GM18499 (cell line): ENCODE measurements at regions not wholly inside any gene's neighbourhood (a gene's known extent, or its start where the extent isn't known, plus 50 kb on each side); places are given as distances from the start of the nearest gene placed in this dataset.

ENCODE experiments used
- ATAC-seq: cut with Tn5 transposase; IDR thresholded peaks from one replicate; pipeline ENCODE4 v1.9.1; 2021; ENCODE audit warnings: moderate number of reproducible peaks; ENCODE audit not compliant: insufficient read depth, unreplicated experiment

DNA sequence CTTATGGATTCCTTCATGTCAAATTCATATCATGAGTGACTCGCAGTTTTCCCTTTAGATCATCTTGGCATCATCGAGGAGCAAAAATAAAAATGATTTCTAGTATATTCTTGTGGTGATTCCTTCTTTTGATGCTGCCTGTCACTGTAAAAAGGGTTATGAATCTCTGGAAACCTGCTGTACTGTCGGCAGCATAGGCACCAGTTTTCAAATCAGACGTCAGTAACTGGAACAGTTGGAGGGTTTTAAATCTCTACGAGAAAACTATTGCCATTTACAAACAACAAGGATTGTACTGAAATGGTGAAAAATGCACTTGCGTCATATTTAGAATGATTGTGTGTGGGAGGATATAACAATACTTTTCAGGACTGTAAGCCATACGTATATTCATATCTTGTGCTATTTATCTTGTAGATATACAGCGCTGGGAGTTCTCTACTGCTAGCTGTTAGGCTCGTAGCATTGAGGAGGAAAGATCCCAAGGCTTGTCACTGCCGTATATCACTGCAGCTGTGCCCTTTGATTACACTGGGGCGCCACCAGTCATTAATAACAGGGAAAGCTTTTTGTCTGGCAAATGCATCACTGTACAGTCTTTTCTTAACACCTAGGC, 320.7 kb downstream of the MTX2 start:
- ATAC-seq, result no peak

- ATAC-seq, result no peak
Observed at GRCh38 chr2:176592216-176592615, 323.0 kb downstream of the MTX2 start.

DNA sequence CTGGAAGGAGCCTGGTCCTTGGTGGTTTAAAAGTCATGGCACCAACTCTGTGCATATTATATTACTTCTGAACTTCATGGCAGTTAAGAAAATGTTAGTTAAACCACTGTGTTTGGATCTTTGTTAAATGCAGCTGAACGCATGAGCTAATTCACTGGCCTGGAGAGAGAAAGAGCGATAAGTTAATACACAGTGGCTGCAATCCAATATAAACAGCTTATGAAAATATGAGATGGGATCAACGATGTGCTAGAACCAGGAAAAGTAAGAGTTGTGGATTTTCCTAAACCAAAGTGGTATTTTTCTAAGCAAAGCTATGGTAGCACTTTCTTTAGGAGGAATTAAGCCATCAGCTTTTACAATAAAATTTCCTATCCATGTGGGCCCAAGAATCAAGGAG, 326.7 kb downstream of the MTX2 start:
- no peak for ATAC-seq

DNA sequence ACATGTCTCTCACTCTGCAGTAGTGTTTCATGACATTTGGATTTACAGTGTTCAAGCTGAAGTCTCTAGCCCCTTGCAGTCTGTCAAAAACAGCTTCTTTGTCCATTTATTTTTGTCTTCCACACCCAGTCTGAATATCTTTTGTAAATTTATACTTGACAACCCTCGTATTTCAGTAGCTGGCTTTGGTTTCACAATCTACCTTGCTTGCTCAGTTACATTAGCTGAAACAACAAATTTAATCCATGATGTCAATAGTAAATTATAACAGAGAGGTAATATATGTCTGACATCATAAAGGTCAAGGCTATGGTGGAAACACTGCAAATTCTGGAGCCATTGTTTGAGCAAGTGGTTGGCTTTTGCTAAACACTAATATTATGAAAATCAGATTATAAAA, 328.7 kb downstream of the MTX2 start:
- ATAC-seq, result no peak

GRCh38 chr2:176598351-176598750, 329.1 kb downstream of the MTX2 start:
- ATAC-seq, result no peak

- ATAC-seq, result no peak
Observed at GRCh38 chr2:176599796-176600485, 330.7 kb downstream of the MTX2 start.

DNA sequence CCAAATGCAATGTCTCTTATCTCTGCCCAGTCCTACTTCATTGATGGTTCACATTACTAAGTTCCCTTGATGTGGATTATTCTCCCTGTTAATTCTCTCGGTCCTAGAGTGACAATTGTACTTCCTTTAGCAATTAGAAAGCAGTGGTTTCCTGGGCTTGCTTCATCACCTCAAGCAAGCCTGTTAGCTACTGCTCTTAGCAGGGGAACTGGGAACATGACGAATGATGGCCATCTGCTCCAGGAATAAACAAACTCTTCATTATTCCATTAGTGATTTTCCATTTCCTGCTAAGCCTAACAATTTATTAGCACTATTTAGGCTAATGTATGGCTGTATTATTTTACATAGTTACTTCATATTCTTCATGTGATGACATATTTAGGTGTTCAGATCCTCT, 331.8 kb downstream of the MTX2 start:
- no peak for ATAC-seq

GRCh38 chr2:176612036-176612435, 342.8 kb downstream of the MTX2 start:
- ATAC-seq, result no peak

GRCh38 chr2:176612736-176613135, 343.5 kb downstream of the MTX2 start:
- no peak for ATAC-seq

GRCh38 chr2:176613323-176613987, 344.2 kb downstream of the MTX2 start:
- no peak for ATAC-seq

GRCh38 chr2:176614049-176614448, 344.8 kb downstream of the MTX2 start:
- no peak for ATAC-seq

DNA sequence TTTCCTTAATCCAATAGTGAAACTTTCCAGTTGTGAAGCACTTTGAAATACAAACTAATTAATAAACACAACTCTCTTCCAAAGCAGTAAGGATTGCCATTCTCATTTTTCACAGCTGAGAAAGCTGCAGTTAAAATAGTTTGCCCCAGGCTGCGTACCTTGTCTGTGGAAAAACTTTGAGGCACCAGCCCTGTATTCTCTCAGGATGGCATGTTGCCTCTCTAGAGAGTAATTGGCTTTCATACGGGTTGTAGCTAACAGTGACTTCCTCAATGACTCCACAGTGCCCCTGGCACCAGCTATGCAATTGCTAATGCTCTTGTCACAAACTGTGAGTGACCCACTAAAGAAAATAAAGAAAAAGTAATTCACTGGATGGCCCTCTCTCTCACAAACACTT, 345.7 kb downstream of the MTX2 start:
- no peak for ATAC-seq

DNA sequence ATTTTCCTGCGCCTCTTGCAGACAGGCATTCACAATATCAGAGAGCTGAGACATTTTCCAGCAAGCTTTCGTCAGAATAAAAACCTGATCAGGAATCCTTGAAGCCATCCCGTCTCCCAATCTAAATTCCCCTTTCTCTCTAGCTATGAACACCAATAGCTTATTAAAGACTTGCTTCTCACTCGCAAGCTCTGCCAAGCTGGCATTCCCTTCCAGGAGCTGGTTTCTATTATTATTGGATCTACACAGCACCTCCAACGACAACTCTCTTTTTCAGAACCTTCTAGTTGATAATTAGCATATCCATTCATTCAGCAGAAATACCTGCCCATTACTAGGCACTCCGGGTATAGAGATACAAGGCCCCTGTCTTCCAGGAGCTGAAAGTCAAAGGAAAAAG, 350.3 kb downstream of the MTX2 start:
- no peak for ATAC-seq

GRCh38 chr2:176621350-176621749, 352.1 kb downstream of the MTX2 start:
- ATAC-seq, result no peak

DNA sequence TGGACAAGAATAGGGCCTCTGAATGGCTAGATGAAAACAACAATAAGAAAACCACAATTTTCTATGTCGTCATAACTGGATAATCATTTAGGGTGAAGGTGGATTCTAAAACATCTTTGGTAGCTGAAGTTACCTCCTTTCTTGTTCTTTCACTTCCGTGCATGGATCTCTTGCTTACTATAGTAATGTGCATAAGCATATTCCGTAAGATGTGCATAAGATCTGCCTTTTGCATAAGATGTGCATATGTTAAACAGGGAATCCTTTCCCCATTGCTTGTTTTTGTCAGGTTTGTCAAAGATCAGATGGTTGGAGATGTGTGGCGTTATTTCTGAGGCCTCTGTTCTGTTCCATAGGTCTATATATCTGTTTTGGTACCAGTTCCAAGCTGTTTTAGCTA, 353.6 kb downstream of the MTX2 start:
- no peak for ATAC-seq

GRCh38 chr2:176626796-176627195, 357.6 kb downstream of the MTX2 start:
- no peak for ATAC-seq

GRCh38 chr2:176628438-176628837, 359.2 kb downstream of the MTX2 start:
- no peak for ATAC-seq

DNA sequence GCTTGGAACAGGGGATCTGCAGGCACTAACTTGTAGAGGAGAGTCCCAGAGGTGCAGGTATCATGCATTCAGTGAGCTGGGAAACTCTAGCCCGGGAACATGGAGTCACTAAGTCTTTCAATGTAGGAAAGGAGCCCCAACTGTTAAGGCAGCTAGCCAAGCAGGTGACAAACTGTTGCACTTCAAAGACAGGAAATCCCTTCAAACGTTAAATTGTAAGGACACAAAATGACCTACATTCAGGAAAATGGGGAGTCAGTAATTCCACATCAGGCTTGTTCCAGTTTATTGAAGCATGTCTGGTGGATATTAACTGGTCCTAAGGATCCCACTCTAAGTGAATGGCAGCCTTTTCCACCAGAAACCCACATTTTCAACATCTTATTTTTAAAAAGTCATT, 364.5 kb downstream of the MTX2 start:
- no peak for ATAC-seq

DNA sequence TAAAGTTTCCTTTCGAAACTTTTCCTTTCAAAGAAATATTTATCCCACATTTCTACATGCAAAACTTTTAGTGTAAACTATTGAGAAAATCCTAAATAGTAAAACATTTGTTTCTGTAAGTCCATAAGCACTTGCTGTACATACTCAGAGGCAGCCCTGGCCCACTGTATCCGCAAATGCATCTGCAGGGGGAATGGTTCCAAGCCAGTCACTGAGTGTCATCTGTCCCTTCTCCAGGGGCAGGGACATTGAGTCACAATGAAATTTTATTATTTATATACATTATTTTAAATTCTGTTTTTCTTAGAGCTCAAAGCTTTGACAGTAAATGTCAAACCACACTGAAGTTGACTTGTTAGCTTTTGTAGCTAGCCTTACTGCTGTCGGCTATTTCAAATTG, 367.2 kb downstream of the MTX2 start:
- ATAC-seq, result no peak

DNA sequence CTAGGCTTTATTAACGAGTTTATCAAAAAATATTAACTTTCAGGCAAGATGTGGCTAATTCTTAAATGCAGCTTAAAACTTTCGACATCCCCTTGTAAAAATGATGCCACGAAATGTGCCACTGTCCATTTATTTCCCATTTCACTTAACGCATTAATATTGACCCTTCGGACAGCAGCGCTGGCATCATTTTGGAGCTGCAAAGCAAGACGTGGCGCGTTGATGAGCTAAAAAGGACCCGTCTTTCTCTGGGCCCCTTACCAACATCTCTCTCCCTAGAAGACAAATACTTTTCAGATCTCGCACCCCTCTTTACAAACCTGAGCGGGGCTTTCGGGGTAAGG, 367.9 kb downstream of the MTX2 start:
- ATAC-seq, result no peak

DNA sequence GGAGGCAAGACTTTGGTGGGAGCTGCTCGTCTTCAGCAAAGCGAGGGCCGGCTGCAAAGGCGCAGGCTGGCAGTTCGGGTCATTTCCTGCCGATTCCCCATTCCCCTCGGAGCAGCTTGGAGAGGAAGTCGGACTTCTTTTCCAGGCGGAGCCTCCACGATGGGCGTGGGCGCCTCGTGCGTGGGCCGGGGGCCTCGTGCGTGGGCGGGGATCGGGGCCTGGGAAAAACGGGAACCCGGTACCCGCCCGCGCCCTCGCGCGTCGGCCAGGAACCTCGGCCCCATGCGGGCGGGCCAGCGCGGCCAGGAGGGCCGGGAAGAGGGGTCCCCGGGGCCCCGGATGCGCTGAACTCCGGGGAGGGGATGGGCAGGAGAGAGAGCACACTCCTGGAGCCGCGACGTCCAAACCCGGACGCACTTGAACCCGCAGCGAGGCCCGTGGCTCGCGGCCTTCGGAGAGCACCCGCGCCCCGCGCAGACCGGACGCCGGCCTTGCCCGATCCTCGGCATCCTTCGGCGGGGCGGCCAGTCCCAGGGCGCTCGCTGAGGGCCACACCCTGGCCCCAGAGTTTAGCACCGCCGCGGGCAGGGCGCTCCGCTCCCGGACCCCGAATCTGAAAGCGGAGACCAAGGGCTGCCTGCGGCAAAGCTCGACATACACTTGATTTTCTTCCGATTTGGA, 368.4 kb downstream of the MTX2 start:
- no peak for ATAC-seq
